ENCODE measurements at regions not wholly inside any gene's neighbourhood (a gene's known extent, or its start where the extent isn't known, plus 50 kb on each side); places are given as distances from the start of the nearest gene placed in this dataset.

DNA sequence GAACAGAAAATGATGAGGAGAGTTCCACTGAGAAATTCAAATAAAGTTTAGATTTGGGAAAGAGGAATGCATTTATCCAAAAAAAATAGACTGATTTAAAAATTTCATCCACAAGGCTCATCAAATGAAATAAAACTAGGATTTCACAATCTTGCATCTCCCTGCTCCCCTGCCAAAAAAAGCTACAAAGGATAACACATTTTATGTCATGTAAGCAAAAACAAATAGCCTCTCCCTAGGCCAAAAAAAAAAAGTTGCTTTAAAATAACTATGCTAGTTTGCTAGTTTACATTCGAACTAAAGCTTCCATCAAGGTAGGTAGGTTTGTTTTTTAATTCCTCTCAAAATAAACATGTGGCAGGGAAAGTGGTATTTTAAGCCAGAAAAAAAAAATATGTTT is 465.5 kb upstream of the ID2 start:
- Histone ChIP-seq H4K20me1 (ENCODE audit: control insufficient read depth, insufficient read depth, insufficient read length) (no peaks in the 10 kb centered on the region), H3K9me3 (ENCODE audit: control insufficient read depth, low read depth, low read length) (no peaks in the 10 kb centered on the region), H3K4me2 (ENCODE audit: insufficient read depth, insufficient read length, low read length) (no peak overlapping the region), H3K27me3 (ENCODE audit: insufficient read depth, low read length) (no peaks in the 10 kb centered on the region), H3K23me2 (ENCODE audit: insufficient read length, low read depth, low read length, poor library complexity, severe bottlenecking) (no peaks in the 10 kb centered on the region), H2BK12ac (ENCODE audit: insufficient read length, low read depth, low read length) (no peak overlapping the region), H3K4ac (ENCODE audit: low read depth, low read length) (no peak overlapping the region), H4K5ac (ENCODE audit: insufficient read length, low read depth, low read length) (no peak overlapping the region), H4K91ac (ENCODE audit: insufficient read length, low read depth, low read length) (no peak overlapping the region), H2BK5ac (ENCODE audit: insufficient read length, low read length) (no peak overlapping the region), H2AFZ (ENCODE audit: low read length) (no peak overlapping the region), H3K4me1 (ENCODE audit: insufficient read depth, low read length) (peaks cover 7% of the 10 kb centered on the region; the same call in 1 of the 2 replicates), H2BK20ac (ENCODE audit: low read depth, low read length, poor library complexity, severe bottlenecking) (no peak overlapping the region), H3K56ac (ENCODE audit: insufficient read length, low read depth, low read length) (no peak overlapping the region), H4K8ac (replicated peaks; ENCODE audit: insufficient read length, low read depth, low read length) (no peak overlapping the region), H3K9ac (ENCODE audit: extremely low read depth, insufficient read length, low read length) (no peak overlapping the region), H2BK120ac (ENCODE audit: low read depth, low read length, poor library complexity, severe bottlenecking) (no peak overlapping the region), H3T11ph (ENCODE audit: low read length) (no peak overlapping the region), H3K79me1 (ENCODE audit: insufficient read depth, low read depth, low read length, poor library complexity, severe bottlenecking) (no peaks in the 10 kb centered on the region), H3K79me2 (ENCODE audit: insufficient read depth, low read length) (no peaks in the 10 kb centered on the region), H3K27ac (ENCODE audit: insufficient read length, low read depth, low read length) (no peak overlapping the region), H2BK15ac (ENCODE audit: low read depth, low read length) (no peak overlapping the region), H3K18ac (ENCODE audit: insufficient read length, low read depth, low read length) (no peak overlapping the region), H3K14ac (ENCODE audit: insufficient read depth, low read length) (no peak overlapping the region), H2AK5ac (ENCODE audit: insufficient read length, low read length) (no peak overlapping the region), H3K23ac (ENCODE audit: insufficient read length, low read depth, low read length) (no peak overlapping the region)
- Mint-ChIP-seq H3K4me1 (peaks cover 29 to 30% of the 10 kb centered on the region in 2 experiments), H3K4me3 (no peak overlapping the region), H3K36me3 (ENCODE audit: insufficient read depth in 1 of 3, low read depth in 3 of 3) (no peaks in the 10 kb centered on the region), H3K27ac (no peak overlapping the region), H3K27me3 (ENCODE audit: low read depth) (peaks cover under 1% of the 10 kb centered on the region), H3K9me3 (no peaks in the 10 kb centered on the region; a peak in 1 of 5 replicates)
- no CpG with 5 or more reads among the region's 1 CpG for WGBS (ENCODE audit: extremely low coverage, insufficient read length, low lambda C conversion rate)
- TF ChIP-seq, protein P1, sequence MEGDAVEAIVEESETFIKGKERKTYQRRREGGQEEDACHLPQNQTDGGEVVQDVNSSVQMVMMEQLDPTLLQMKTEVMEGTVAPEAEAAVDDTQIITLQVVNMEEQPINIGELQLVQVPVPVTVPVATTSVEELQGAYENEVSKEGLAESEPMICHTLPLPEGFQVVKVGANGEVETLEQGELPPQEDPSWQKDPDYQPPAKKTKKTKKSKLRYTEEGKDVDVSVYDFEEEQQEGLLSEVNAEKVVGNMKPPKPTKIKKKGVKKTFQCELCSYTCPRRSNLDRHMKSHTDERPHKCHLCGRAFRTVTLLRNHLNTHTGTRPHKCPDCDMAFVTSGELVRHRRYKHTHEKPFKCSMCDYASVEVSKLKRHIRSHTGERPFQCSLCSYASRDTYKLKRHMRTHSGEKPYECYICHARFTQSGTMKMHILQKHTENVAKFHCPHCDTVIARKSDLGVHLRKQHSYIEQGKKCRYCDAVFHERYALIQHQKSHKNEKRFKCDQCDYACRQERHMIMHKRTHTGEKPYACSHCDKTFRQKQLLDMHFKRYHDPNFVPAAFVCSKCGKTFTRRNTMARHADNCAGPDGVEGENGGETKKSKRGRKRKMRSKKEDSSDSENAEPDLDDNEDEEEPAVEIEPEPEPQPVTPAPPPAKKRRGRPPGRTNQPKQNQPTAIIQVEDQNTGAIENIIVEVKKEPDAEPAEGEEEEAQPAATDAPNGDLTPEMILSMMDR (conservative IDR thresholded peaks at IDR 0.05): no peak
- DNase-seq: no peak

Measured in H9 (cell line).